ENCODE measurements at regions not wholly inside any gene's neighbourhood (a gene's known extent, or its start where the extent isn't known, plus 50 kb on each side); places are given as distances from the start of the nearest gene placed in this dataset.

DNA sequence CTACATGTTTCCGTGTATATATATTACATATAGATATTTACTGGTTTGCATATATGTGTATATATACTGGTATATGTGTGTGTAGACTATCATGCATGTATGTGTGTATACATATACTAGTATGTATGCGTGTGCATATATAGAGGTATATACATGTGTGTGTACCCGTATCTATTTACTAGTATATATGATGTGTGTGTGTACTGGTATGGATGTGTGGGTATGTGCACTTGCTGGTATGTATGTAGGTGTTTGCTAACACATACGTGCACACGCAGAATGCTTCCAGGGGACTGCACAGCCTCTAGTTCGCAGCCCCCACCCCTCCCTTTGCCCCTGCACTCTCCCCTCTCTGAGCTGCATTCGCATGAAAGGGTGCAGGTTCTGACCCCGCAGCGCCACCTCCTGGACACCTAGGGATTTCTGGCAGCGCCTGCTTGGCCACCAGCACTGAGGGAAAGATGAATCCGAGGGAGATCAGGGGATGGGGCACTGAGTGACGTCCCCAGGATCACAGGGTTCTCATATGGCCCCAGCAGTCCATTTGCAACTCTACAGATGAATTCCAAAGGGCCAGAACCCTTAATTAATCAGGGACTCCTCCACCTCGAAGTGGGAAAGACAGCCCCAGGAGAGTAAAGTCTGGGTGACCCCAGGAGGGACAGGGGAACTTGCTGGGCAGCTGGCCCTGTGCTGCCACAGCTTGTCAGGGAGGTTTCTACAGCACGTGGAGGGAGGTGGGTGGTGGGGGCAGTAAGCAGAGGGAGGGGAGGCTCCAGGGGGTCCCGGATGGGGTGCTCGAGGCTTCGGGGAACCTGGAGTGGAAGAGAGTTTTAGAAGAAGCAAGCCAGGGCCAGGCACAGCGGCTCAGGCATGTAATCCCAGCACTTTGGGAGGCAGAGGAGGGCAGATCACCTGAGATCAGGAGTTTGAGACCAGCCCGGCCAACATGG is 66.8 kb upstream of the ASAP2 start:
- no peak for DNase-seq (ENCODE audit: low read depth)
- no peak overlapping the region for H3K4me3 ChIP-seq (ENCODE audit: low read depth, low read length)

DNA sequence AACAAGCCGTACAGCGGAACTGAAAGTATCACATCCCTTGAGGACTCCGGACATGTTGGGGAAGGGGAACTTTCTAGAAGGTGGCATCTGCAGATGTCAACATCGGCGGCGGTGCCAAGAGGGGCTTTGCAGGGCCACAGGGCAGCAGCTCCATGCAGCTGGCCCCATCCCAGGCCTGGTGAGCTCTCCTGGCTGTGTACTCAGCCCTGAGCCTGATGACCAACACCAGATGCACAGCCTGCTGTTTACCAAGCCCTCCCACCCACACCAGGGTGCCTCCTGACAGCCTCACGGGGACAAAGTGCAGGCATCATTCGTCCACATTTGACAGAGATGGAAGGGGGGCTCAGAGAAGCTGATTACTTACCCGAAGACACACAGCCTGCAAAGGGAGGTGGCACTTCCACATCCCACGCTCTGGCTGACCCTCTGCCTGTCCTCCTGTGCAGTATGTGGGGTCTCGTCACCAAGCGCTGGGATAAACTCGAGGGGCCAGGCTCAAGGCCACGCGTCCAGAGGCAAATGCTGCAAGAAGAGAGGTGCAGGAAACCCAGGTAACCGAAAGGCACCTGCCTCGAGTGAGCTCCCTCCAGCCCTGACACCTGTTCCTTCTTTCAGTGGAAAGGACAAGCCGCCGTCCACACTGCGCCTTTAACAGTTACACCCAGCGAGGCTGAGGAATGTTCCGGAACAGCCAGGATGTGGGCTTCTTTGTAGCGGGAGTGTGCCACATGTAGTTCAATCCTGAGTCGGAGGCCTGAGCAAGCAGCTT is 69.0 kb upstream of the ASAP2 start:
- DNase-seq (ENCODE audit: low read depth) = no peak
- H3K4me3 ChIP-seq (ENCODE audit: low read depth, low read length) = no peak overlapping the region

DNA sequence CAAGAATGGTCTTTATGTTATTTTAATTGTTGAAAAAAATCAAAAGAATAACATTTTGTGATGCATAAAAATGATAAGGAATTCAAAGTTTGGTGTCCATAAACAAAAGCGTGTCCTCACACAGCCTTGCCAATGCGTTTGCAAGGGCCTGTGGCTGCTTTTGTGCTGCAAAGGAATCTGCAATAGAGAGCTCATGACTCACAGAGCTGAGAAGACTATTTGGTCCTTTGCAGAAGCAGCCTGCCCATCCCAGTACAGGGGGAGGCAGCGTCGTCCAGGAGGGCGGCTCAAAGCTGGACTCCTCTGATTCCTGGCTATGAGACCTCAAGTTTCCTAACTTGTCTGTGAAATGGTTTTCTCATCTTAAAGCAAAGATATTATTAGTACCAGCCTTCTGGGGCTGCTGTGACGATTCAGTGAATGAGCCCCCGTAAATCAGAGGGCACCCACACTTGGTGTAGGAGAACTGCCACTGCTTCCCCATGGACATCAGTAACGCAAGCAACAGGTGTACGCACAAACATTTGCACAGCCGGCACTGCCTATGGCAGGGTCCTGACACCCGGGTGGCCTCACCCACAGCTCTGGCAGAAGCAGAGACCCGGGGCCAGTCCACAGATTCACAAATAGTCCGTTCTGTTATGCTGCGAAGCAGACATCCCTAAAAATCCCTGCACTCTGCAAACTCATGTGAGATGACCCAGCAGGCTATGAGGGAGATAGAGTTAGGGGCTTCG is 70.6 kb upstream of the ASAP2 start:
- no peak for DNase-seq (ENCODE audit: low read depth)
- no peak overlapping the region for H3K4me3 ChIP-seq (ENCODE audit: low read depth, low read length)

GRCh38 chr2:9127316-9127715 is 79.3 kb upstream of the ASAP2 start:
- no peak for DNase-seq (ENCODE audit: low read depth)
- H3K4me3 ChIP-seq (ENCODE audit: low read depth, low read length) = no peak overlapping the region

- no peak for DNase-seq (ENCODE audit: low read depth)
- H3K4me3 ChIP-seq (ENCODE audit: low read depth, low read length) = no peak overlapping the region
These were observed 80.1 kb upstream of the ASAP2 start for GRCh38 chr2:9126540-9126939.

GRCh38 chr2:9124231-9124741 is 82.3 kb upstream of the ASAP2 start:
- no peak overlapping the region for H3K4me3 ChIP-seq (ENCODE audit: low read depth, low read length)
- no peak for DNase-seq (ENCODE audit: low read depth)

DNA sequence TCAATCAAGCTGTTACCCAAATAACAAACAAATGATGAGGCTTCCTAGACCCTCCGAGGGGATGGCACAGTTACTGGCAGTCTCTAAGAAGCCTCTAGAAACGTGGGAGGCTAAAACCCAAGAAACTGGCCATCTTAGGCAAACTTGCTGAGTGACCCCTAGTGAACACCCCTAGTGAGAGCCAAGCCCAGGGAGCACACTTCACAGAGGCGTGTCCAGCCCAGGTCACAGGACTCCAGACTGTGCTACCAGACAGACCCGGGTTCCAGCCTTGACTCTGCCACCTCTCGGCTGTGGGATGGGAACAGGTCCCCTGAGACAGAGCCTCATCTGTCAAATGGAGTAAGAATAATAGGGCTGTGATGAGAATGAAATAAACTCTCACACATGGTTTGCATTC is 83.5 kb upstream of the ASAP2 start:
- no peak for DNase-seq (ENCODE audit: low read depth)
- H3K4me3 ChIP-seq (ENCODE audit: low read depth, low read length) = no peak overlapping the region

DNA sequence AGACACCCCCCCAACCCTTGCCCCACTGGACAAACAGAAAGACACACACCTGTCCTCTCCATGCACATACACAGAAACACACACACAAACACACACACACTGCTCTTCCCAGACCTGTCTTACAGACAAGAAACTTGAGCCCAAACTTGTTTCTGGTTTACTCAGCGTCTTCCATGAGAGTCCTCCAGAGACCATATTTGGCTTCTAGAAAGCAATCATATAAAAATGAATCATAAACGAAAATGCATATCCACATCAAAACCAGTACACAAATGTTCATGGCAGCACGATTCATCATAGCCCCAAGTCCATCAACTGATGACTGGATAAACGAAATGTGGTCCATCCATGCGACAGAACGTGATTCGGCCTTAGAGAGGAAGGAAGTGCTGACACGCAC is 84.2 kb upstream of the ASAP2 start:
- no peak overlapping the region for H3K4me3 ChIP-seq (ENCODE audit: low read depth, low read length)

DNA sequence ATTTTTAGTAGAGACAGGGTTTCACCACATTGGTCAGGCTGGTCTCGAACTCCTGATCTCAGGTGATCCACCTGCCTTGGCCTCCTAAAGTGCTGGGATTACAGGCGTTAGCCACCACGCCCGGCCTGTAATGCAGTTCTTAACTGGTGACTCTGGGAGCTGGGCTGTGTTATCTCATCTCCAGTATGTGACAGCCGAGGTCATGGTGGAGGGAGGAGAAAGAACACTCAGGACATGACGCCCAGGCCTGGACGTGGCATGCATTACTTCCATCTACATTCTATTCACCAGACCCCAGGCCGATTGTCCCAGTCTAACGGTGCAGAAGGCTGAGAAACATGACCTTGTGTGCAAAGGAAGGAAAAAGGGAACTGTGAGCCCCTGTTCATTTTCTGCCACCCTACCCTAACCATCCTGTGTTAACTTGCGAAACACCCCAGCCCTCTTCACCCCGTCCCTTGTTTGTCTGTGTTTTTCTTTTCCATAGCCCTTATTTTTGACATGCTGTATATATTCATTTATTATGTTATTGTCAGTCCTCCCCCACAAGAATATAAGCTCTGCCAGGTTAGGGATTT is 88.1 kb upstream of the ASAP2 start:
- DNase-seq (ENCODE audit: low read depth) = no peak
- no peak overlapping the region for H3K4me3 ChIP-seq (ENCODE audit: low read depth, low read length)

More for the DNA sequence above, 84.2 kb upstream of the ASAP2 start:
- DNase-seq (ENCODE audit: low read depth) = no peak

GRCh38 chr2:9115229-9115628 is 91.4 kb upstream of the ASAP2 start:
- no peak for DNase-seq (ENCODE audit: low read depth)
- H3K4me3 ChIP-seq (ENCODE audit: low read depth, low read length) = no peak overlapping the region

DNA sequence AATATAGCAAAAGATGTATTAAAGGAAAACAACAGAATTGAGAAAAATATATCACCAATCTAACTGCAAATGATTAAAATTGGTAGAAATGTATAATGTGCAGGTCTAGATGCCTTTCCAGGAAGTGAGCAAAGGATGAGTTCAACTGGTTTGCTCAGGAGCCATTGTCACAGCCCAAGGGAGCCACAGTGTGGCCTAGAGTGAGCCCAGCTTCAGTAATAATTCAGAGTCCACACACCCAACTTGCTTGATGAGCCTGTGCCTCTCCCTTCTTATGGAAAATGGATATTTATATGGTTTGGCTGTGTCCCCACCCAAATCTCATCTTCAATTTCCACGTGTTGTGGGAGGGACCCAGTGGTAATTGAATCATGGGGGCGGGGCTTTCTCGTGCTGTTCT is 92.2 kb upstream of the ASAP2 start:
- no peak overlapping the region for H3K4me3 ChIP-seq (ENCODE audit: low read depth, low read length)
- no peak for DNase-seq (ENCODE audit: low read depth)

- DNase-seq (ENCODE audit: low read depth) = no peak
- H3K4me3 ChIP-seq (ENCODE audit: low read depth, low read length) = no peak overlapping the region
These were observed 92.7 kb upstream of the ASAP2 start for GRCh38 chr2:9113916-9114315.

DNA sequence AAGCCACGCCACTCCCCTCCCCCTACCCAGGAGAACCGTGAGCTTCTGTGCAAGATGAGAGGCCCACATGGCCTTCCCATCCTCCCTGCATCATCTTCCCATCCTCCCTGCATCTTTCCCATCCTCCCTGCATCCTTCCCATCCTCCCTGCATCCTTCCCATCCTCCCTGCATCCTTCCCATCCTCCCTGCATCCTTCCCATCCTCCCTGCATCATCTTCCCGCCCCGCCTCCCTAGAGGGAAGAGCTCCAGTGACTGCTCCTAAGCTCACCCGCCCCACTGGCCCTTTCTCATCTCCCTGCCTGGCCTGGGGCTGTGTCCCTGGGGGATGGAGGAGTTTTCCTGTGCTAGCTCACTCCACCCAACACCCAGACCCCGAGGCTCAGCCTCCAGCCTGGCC is 93.3 kb upstream of the ASAP2 start:
- no peak for DNase-seq (ENCODE audit: low read depth)
- H3K4me3 ChIP-seq (ENCODE audit: low read depth, low read length) = no peak overlapping the region

DNA sequence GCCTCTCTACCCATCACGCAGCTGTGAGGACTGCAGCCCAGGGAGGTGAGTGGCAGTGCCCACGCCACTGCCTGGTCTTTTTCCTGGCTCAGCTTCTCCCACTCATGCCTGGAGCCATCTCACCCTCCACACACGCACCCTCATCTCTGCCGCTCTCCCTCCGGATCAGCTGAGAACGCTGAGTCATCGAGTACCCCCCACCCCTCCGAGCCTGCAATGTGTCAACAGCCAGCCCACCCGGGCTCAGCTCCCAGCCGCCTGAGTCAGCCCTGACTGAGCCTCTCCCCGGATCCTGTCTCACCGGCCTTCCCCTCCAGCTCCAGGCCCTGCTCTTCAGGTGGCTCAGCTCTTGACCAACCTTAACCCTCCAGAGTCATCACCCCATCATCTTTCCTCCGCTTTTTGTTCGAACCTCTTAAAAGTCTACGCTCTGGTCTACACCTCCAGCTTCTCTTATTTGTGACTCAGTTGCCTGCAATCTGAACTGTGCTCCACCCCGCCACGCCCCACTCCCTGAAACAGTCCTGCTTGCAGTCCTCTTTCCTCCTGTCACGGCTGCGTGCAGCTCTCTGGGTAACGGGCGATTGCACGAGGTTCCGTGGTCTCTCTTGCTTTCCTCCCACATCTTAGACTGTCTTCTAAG is 94.4 kb upstream of the ASAP2 start:
- no peak overlapping the region for H3K4me3 ChIP-seq (ENCODE audit: low read depth, low read length)
- peak; percentile 83 for DNase-seq (ENCODE audit: low read depth)

DNA sequence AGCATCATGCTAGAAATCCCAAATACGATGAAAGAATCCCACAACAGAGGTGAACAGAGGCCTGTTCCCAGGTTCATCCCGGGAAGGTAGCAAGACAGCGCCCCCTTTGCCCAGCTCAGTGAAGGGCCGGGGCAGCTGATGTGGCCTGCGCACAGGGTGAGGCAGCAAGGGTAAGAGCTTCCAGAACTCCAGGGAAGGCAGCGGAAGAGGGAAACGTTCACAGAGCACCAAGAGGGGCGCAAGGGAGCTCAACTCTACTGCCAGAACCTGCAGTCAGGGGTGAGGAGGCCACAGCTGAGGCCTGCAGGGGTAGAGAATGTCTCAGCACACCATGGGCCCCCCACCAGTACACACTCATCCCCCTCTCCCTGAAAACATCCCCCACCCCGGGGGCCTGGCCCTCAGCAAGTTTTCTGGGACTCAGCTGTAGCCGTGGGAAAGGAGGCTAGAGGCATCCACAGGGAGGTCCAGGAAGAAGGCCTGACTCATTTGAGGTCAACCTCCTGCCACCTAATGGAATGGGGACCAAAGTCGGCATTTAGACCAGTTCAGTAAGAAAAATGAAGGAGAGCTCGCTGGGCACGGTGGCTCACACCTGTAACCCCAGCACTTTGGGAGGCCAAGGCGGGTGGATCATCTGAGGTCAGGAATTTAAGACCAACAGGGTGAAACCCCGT is 95.6 kb upstream of the ASAP2 start:
- no peak for DNase-seq (ENCODE audit: low read depth)
- H3K4me3 ChIP-seq (ENCODE audit: low read depth, low read length) = no peak overlapping the region

DNA sequence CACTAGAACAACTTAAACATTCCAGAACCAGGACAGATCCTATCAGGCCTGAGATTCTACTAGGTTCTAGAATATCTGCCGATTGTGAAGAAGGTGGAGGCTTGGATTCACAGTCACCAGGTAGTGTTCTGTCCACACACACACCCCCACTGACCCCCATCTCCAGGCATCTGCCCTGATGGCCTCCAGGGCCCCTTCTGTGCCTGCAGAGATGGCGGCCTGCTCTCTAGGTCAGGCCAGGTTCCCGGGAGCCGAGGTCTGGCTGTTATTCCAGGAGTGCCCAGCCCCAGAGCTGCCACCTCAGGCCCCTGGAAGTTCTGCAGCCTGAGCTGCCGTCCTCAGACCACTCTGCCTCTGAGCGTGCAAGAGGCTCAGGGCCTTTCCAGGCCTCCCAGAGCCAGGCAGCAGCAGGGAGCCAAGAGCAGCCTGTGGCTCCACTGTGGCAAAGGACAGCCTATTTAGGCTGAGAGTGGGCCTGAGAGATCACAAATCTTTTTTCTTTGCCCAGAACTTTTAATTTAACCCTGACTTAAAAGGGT is 96.2 kb upstream of the ASAP2 start:
- DNase-seq (ENCODE audit: low read depth) = no peak
- H3K4me3 ChIP-seq (ENCODE audit: low read depth, low read length) = no peak overlapping the region

GRCh38 chr2:9109871-9110270 is 96.7 kb upstream of the ASAP2 start:
- no peak overlapping the region for H3K4me3 ChIP-seq (ENCODE audit: low read depth, low read length)
- DNase-seq (ENCODE audit: low read depth) = no peak

DNA sequence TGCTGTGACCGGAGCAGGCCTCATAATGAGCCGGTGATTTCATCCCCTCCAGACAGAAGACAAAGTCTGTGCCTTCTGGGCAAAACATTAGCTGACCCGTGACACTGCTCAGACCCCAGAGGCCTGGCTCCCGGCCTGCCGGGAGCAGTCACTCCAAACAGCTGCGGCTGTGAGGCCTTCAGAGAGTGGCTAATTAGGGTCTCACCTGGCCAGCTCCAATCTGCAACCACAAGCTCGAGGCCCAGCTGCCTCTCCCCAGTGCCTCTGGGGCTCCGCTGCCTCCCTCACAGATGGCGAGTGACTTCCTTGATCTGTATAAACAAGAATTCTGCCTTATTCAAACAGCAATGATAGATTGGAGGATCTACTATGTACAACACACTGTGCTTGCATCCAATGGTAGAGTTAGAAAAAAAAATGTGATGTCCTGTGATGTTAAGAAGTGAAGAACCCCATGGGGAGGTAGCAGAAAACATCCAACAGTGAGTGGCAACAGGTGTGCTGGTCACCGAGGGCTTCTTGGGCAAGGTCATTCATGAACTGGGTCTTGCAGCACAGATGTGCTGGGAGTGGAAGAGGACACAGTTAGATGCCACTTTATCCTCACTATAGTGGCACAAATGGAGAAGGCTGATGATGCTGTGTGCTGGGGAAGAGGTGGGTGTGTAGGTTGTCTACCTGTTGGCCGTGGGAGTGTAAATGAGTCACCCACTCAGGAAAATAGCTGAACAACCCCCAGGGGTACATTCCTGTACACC is 98.2 kb upstream of the ASAP2 start:
- DNase-seq (ENCODE audit: low read depth) = peak; percentile 21
- H3K4me3 ChIP-seq (ENCODE audit: low read depth, low read length) = no peak overlapping the region

Measured in skeletal muscle cell (primary cell).